Duodenal mucosa (tissue), 2 donors: ENCODE measurements at regions not wholly inside any gene's neighbourhood (a gene's known extent, or its start where the extent isn't known, plus 50 kb on each side); places are given as distances from the start of the nearest gene placed in this dataset.

Source experiments
- H3K27ac ChIP-seq: one replicate; pipeline ENCODE4 v1.7.0; 2013; ENCODE audit warnings: low read depth, low read length
- H3K27me3 ChIP-seq, 2 donors: one replicate each; pipeline ENCODE4 v1.7.0; 2013; ENCODE audit warnings: low read length in 2 of 2, control low read depth in 1 of 2; ENCODE audit not compliant: insufficient read depth in 2 of 2, control insufficient read depth in 1 of 2
- H3K36me3 ChIP-seq, 2 donors: one replicate each; pipeline ENCODE4 v1.7.0; 2013; ENCODE audit warnings: low read length in 2 of 2, control low read depth in 1 of 2; ENCODE audit not compliant: insufficient read depth in 2 of 2, control insufficient read depth in 1 of 2
- H3K4me1 ChIP-seq, 2 donors: one replicate each; pipeline ENCODE4 v1.7.0; 2013; ENCODE audit warnings: low read length in 2 of 2, control low read depth in 1 of 2; ENCODE audit not compliant: insufficient read depth in 2 of 2, control insufficient read depth in 1 of 2
- H3K4me3 ChIP-seq, 2 donors: one replicate each; pipeline ENCODE4 v1.7.0; 2013; ENCODE audit warnings: low read length in 2 of 2, low read depth in 1 of 2
- H3K9ac ChIP-seq, 2 donors: one replicate each; pipeline ENCODE4 v1.7.0; 2013; ENCODE audit warnings: low read length in 2 of 2, low read depth in 1 of 2
- H3K9me3 ChIP-seq, 2 donors: one replicate each; pipeline ENCODE4 v1.7.0; 2013; ENCODE audit warnings: low read length in 2 of 2, control low read depth in 1 of 2; ENCODE audit not compliant: control insufficient read depth in 1 of 2

GRCh38 chr20:6184086-6184485, 61.3 kb upstream of the FERMT1 start:
- H3K27ac ChIP-seq, result no peak overlapping the region
- no peak overlapping the region for H3K4me3 ChIP-seq
- H3K9ac ChIP-seq, result no peak overlapping the region
- no peaks in the 10 kb centered on the region for H3K9me3 ChIP-seq
- no peaks in the 10 kb centered on the region for H3K36me3 ChIP-seq
- peaks cover 0 to 5% of the 10 kb centered on the region in 2 donors for H3K27me3 ChIP-seq
- H3K4me1 ChIP-seq, result peaks cover 10 to 15% of the 10 kb centered on the region in 2 donors

GRCh38 chr20:6180531-6180930, 57.7 kb upstream of the FERMT1 start:
- H3K27ac ChIP-seq, result no peak overlapping the region
- H3K27me3 ChIP-seq, result peaks cover 0 to 5% of the 10 kb centered on the region in 2 donors
- H3K4me1 ChIP-seq, result no peaks in the 10 kb centered on the region
- no peak overlapping the region for H3K4me3 ChIP-seq
- H3K36me3 ChIP-seq, result no peaks in the 10 kb centered on the region
- no peaks in the 10 kb centered on the region for H3K9me3 ChIP-seq
- H3K9ac ChIP-seq, result no peak overlapping the region

GRCh38 chr20:6178537-6178936, 55.7 kb upstream of the FERMT1 start:
- H3K9me3 ChIP-seq, result no peaks in the 10 kb centered on the region
- no peak overlapping the region for H3K9ac ChIP-seq
- no peaks in the 10 kb centered on the region for H3K36me3 ChIP-seq
- H3K4me3 ChIP-seq, result no peak overlapping the region
- H3K4me1 ChIP-seq, result no peaks in the 10 kb centered on the region
- no peak overlapping the region for H3K27ac ChIP-seq
- peaks cover 0 to 5% of the 10 kb centered on the region in 2 donors for H3K27me3 ChIP-seq

GRCh38 chr20:6173481-6173880, 50.7 kb upstream of the FERMT1 start:
- Histone ChIP-seq H3K4me1 (no peaks in the 10 kb centered on the region), H3K27me3 (no peaks in the 10 kb centered on the region), H3K9me3 (no peaks in the 10 kb centered on the region), H3K9ac (no peak overlapping the region), H3K4me3 (no peak overlapping the region), H3K27ac (no peak overlapping the region), H3K36me3 (no peaks in the 10 kb centered on the region)
